IPS DF 6.9 (cell line): ENCODE measurements at regions not wholly inside any gene's neighbourhood (a gene's known extent, or its start where the extent isn't known, plus 50 kb on each side); places are given as distances from the start of the nearest gene placed in this dataset.
"Not testable (repeated sequence)": the region's sequence is repeated elsewhere in the genome, so short reads cannot be mapped to it uniquely, and the experiment has no call there.

Experiments used
- DNase-seq: peaks from one replicate; pipeline ENCODE4 v3.0.0-alpha.2; 2013; ENCODE audit warnings: low read depth, low spot score
- H3K27ac ChIP-seq: one replicate; pipeline ENCODE4 v1.5.1; 2013; ENCODE audit warnings: low read length, control low read depth
- H3K27me3 ChIP-seq: 2 replicates; pipeline ENCODE4 v1.6.1; 2013; ENCODE audit warnings: mild to moderate bottlenecking, low read length; ENCODE audit not compliant: control insufficient read depth, insufficient read depth
- H3K36me3 ChIP-seq: 2 replicates; pipeline ENCODE4 v1.6.1; 2013; ENCODE audit warnings: low read length; ENCODE audit not compliant: control insufficient read depth, insufficient read depth
- H3K4me1 ChIP-seq: 2 replicates; pipeline ENCODE4 v1.6.1; 2013; ENCODE audit warnings: low read length; ENCODE audit not compliant: control insufficient read depth, insufficient read depth
- H3K4me3 ChIP-seq: 2 replicates; pipeline ENCODE4 v1.5.1; 2013; ENCODE audit warnings: mild to moderate bottlenecking, low read length
- H3K9me3 ChIP-seq: 2 replicates; pipeline ENCODE4 v1.6.1; 2013; ENCODE audit warnings: low read length, inconsistent platforms; ENCODE audit not compliant: control insufficient read depth, insufficient read depth
- WGBS: extraction: QIAGEN DNeasy Blood & Tissue Kit; methylation state at CpG from one replicate; pipeline ENCODE4 v1.1.7; 2013; ENCODE audit warnings: mixed read lengths, missing lambda C conversion rate; ENCODE audit not compliant: insufficient read length, insufficient coverage; 5-methylcytosine and 5-hydroxymethylcytosine counted together

GRCh38 chr3:89740881-89741177 lies 633.4 kb downstream of the EPHA3 start:
- no peaks in the 10 kb centered on the region; the same call in 1 of the 2 replicates for H3K4me1 ChIP-seq
- H3K27ac ChIP-seq: no peak overlapping the region
- DNase-seq: no peak
- H3K9me3 ChIP-seq: no peaks in the 10 kb centered on the region
- no peaks in the 10 kb centered on the region for H3K36me3 ChIP-seq
- no peaks in the 10 kb centered on the region for H3K27me3 ChIP-seq
- H3K4me3 ChIP-seq: no peak overlapping the region

GRCh38 chr3:89742546-89742945 lies 635.1 kb downstream of the EPHA3 start:
- no peak for DNase-seq
- H3K9me3 ChIP-seq: no peaks in the 10 kb centered on the region
- WGBS: no CpG with 5 or more reads among the region's 2 CpGs
- no peak overlapping the region for H3K4me3 ChIP-seq
- H3K36me3 ChIP-seq: no peaks in the 10 kb centered on the region
- H3K27me3 ChIP-seq: no peaks in the 10 kb centered on the region
- H3K27ac ChIP-seq: no peak overlapping the region
- H3K4me1 ChIP-seq: no peaks in the 10 kb centered on the region

- not testable (repeated sequence) for DNase-seq
These were observed 640.3 kb downstream of the EPHA3 start for GRCh38 chr3:89747541-89748278.

GRCh38 chr3:89762405-89762804 lies 655.0 kb downstream of the EPHA3 start:
- peaks cover 4% of the 10 kb centered on the region for H3K9me3 ChIP-seq

More at GRCh38 chr3:89747541-89748278, 640.3 kb downstream of the EPHA3 start:
- no CpG with 5 or more reads among the region's 24 CpGs for WGBS
- H3K27me3 ChIP-seq, H3K9me3 ChIP-seq, H3K4me1 ChIP-seq, H3K27ac ChIP-seq, H3K4me3 ChIP-seq, H3K36me3 ChIP-seq: not testable (repeated sequence)

GRCh38 chr3:89783341-89783927 lies 676.0 kb downstream of the EPHA3 start:
- H3K27me3 ChIP-seq: no peaks in the 10 kb centered on the region
- H3K9me3 ChIP-seq: no peaks in the 10 kb centered on the region
- H3K36me3 ChIP-seq: no peaks in the 10 kb centered on the region
- H3K4me3 ChIP-seq: no peak overlapping the region
- WGBS: no CpG with 5 or more reads among the region's 4 CpGs
- H3K27ac ChIP-seq: no peak overlapping the region
- no peaks in the 10 kb centered on the region for H3K4me1 ChIP-seq
- DNase-seq: no peak

More at GRCh38 chr3:89762405-89762804, 655.0 kb downstream of the EPHA3 start:
- DNase-seq: no peak
- H3K4me3 ChIP-seq: no peak overlapping the region
- peaks cover 2% of the 10 kb centered on the region; the same call in 1 of the 2 replicates for H3K4me1 ChIP-seq
- H3K27me3 ChIP-seq: no peaks in the 10 kb centered on the region
- WGBS: no CpG with 5 or more reads among the region's 1 CpG
- H3K36me3 ChIP-seq: no peaks in the 10 kb centered on the region
- no peak overlapping the region for H3K27ac ChIP-seq

DNA sequence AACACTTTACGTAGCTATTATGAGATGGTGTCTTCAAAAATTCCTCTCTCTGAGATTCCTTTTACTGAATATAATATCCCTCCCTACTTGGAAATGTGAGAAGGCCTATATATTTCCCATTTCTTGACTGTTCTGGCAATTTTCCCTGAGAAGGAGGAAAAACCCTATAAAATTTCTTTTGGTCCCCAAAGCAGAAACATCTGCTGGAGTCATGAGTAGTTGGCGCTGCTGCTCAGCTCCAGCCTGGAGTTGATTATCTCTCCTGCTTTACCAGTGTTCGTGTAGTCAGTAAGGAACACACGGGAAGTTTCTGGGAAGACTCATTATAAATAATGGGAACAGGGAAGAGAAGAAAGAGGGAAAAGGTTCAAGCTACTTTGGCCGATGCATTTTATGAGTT lies 680.1 kb downstream of the EPHA3 start:
- H3K4me3 ChIP-seq: no peak overlapping the region
- no peaks in the 10 kb centered on the region for H3K9me3 ChIP-seq
- no peaks in the 10 kb centered on the region for H3K27me3 ChIP-seq
- DNase-seq: no peak
- H3K36me3 ChIP-seq: no peaks in the 10 kb centered on the region
- H3K4me1 ChIP-seq: no peaks in the 10 kb centered on the region
- H3K27ac ChIP-seq: no peak overlapping the region
- WGBS: no CpG with 5 or more reads among the region's 5 CpGs

DNA sequence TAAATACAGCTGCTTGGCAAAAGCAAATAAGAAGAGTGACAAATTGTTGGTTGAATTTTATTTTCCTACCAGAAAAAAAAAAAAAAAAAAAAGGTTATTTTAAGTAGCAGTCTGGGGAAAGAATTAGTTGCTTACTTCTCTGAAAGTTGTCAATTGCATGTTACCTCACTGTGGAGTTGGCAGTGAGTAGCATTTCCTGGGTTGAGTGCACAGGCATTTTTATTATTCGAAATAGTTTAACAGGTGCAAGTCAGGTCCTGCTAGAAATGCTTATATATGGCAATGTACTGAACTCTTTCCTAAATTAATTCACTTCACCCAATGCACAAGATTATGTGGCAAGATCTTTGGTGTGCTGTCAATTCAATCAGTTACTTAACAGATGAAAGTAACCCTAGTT lies 680.6 kb downstream of the EPHA3 start:
- H3K4me3 ChIP-seq: no peak overlapping the region
- no peaks in the 10 kb centered on the region for H3K9me3 ChIP-seq
- H3K27ac ChIP-seq: no peak overlapping the region
- no peak for DNase-seq
- no CpG with 5 or more reads among the region's 1 CpG for WGBS
- H3K4me1 ChIP-seq: no peaks in the 10 kb centered on the region
- H3K27me3 ChIP-seq: no peaks in the 10 kb centered on the region
- H3K36me3 ChIP-seq: no peaks in the 10 kb centered on the region

DNA sequence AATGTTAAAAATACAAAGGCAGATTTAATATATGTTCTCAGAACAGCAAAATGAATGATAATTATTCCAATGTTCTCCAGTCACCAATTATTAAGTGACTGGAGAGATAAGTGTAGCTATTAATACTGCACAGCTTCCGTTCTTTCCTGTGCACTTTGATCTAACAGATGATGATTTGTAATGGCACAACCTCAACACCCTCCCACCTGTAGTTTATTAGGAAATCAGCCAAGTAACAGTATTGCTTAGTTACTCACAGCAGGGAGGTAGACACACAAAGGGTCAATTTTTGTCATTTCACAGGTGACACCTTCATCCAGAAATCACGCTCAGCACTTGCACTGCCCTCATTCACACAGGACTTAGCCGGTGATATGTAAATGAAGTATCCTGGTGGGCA lies 688.1 kb downstream of the EPHA3 start:
- H3K27ac ChIP-seq: no peak overlapping the region
- H3K9me3 ChIP-seq: no peaks in the 10 kb centered on the region
- H3K27me3 ChIP-seq: no peaks in the 10 kb centered on the region
- no peak overlapping the region for H3K4me3 ChIP-seq
- no peak for DNase-seq
- no peaks in the 10 kb centered on the region for H3K36me3 ChIP-seq
- H3K4me1 ChIP-seq: no peaks in the 10 kb centered on the region
- WGBS: no CpG with 5 or more reads among the region's 3 CpGs

- H3K27ac ChIP-seq: no peak overlapping the region
- no peaks in the 10 kb centered on the region for H3K27me3 ChIP-seq
- H3K36me3 ChIP-seq: no peaks in the 10 kb centered on the region
- H3K4me1 ChIP-seq: no peaks in the 10 kb centered on the region
- no peaks in the 10 kb centered on the region for H3K9me3 ChIP-seq
- H3K4me3 ChIP-seq: no peak overlapping the region
- DNase-seq: no peak
These were observed 695.5 kb downstream of the EPHA3 start for GRCh38 chr3:89802881-89803280.

GRCh38 chr3:89803711-89804110 lies 696.3 kb downstream of the EPHA3 start:
- Histone ChIP-seq H3K36me3 (no peaks in the 10 kb centered on the region), H3K27me3 (no peaks in the 10 kb centered on the region), H3K4me1 (no peaks in the 10 kb centered on the region), H3K4me3 (no peak overlapping the region), H3K9me3 (peaks cover 1% of the 10 kb centered on the region; the same call in 1 of the 2 replicates), H3K27ac (no peak overlapping the region)
- DNase-seq: no peak
- no CpG with 5 or more reads among the region's 3 CpGs for WGBS

GRCh38 chr3:89806166-89806565 lies 698.7 kb downstream of the EPHA3 start:
- Histone ChIP-seq H3K9me3 (peaks cover 1% of the 10 kb centered on the region; the same call in 1 of the 2 replicates), H3K4me3 (no peak overlapping the region), H3K4me1 (no peaks in the 10 kb centered on the region), H3K27ac (no peak overlapping the region), H3K36me3 (no peaks in the 10 kb centered on the region), H3K27me3 (no peaks in the 10 kb centered on the region)
- WGBS: no CpG with 5 or more reads among the region's 1 CpG
- no peak for DNase-seq
